Uterus (tissue), 2 donors: ENCODE measurements at regions not wholly inside any gene's neighbourhood (a gene's known extent, or its start where the extent isn't known, plus 50 kb on each side); places are given as distances from the start of the nearest gene placed in this dataset.

Source experiments
- CTCF ChIP-seq, 4 experiments: fragments of 200-600 bp in 2 of 4; fragments of 450-650 bp in 2 of 4; sonication (generic) in 2 of 4; IDR thresholded peaks; one replicate each; pipeline ENCODE4 v1.5.1; 2016 to 2019; ENCODE audit warnings: antibody characterized with exemption in 4 of 4, mild to moderate bottlenecking in 2 of 4, moderate library complexity in 1 of 4
- POLR2A ChIP-seq, 2 donors: fragments of 450-650 bp; IDR thresholded peaks; one replicate each; pipeline ENCODE4 v1.6.1; 2016; ENCODE audit warnings: antibody characterized with exemption in 2 of 2, mild to moderate bottlenecking in 1 of 2, moderate library complexity in 1 of 2

GRCh38 chr22:49062802-49063544, 764.7 kb downstream of the BRD1 start:
- TF ChIP-seq CTCF (IDR thresholded peaks at IDR 0.05) (no peak), POLR2A (IDR thresholded peaks at IDR 0.05) (no peak)
